ENCODE measurements at regions not wholly inside any gene's neighbourhood (a gene's known extent, or its start where the extent isn't known, plus 50 kb on each side); places are given as distances from the start of the nearest gene placed in this dataset.

- no peak for TF ChIP-seq CTCF (IDR thresholded peaks at IDR 0.05; ENCODE audit: low read depth, low read length)
- no peak for DNase-seq (ENCODE audit: low read depth in 1 of 2, low spot score in 1 of 2)
- Histone ChIP-seq H3K4me3 (no peak overlapping the region), H3K27ac (no peak overlapping the region), H3K36me3 (no peaks in the 10 kb centered on the region), H3K4me1 (ENCODE audit: low read depth) (no peaks in the 10 kb centered on the region), H3K27me3 (no peaks in the 10 kb centered on the region), H3K9me3 (ENCODE audit: low read depth) (no peaks in the 10 kb centered on the region)
These were observed 690.7 kb downstream of the KCNJ3 start for GRCh38 chr2:155389224-155389623.

- DNase-seq (ENCODE audit: low read depth in 1 of 2, low spot score in 1 of 2): no peak
- no peak for TF ChIP-seq CTCF (IDR thresholded peaks at IDR 0.05; ENCODE audit: low read depth, low read length)
- Histone ChIP-seq H3K4me1 (ENCODE audit: low read depth) (no peaks in the 10 kb centered on the region), H3K27ac (no peak overlapping the region), H3K9me3 (ENCODE audit: low read depth) (no peaks in the 10 kb centered on the region), H3K4me3 (no peak overlapping the region), H3K36me3 (no peaks in the 10 kb centered on the region), H3K27me3 (no peaks in the 10 kb centered on the region)
These were observed 686.1 kb downstream of the KCNJ3 start for GRCh38 chr2:155384555-155385123.

GRCh38 chr2:155382776-155383175 lies 684.3 kb downstream of the KCNJ3 start:
- H3K4me1 ChIP-seq (ENCODE audit: low read depth): no peaks in the 10 kb centered on the region
- no peak overlapping the region for H3K4me3 ChIP-seq
- H3K27ac ChIP-seq: no peak overlapping the region
- H3K9me3 ChIP-seq (ENCODE audit: low read depth): no peaks in the 10 kb centered on the region
- H3K36me3 ChIP-seq: no peaks in the 10 kb centered on the region
- no peaks in the 10 kb centered on the region for H3K27me3 ChIP-seq
- TF ChIP-seq CTCF (IDR thresholded peaks at IDR 0.05; ENCODE audit: low read depth, low read length): no peak
- DNase-seq (ENCODE audit: low read depth in 1 of 2, low spot score in 1 of 2): no peak

GRCh38 chr2:155381436-155381835 lies 682.9 kb downstream of the KCNJ3 start:
- Histone ChIP-seq H3K27ac (no peak overlapping the region), H3K4me1 (ENCODE audit: low read depth) (no peaks in the 10 kb centered on the region), H3K4me3 (no peak overlapping the region), H3K9me3 (ENCODE audit: low read depth) (no peaks in the 10 kb centered on the region), H3K27me3 (no peaks in the 10 kb centered on the region), H3K36me3 (no peaks in the 10 kb centered on the region)
- DNase-seq (ENCODE audit: low read depth in 1 of 2, low spot score in 1 of 2): no peak
- no peak for TF ChIP-seq CTCF (IDR thresholded peaks at IDR 0.05; ENCODE audit: low read depth, low read length)

GRCh38 chr2:155379494-155379893 lies 681.0 kb downstream of the KCNJ3 start:
- TF ChIP-seq CTCF (IDR thresholded peaks at IDR 0.05; ENCODE audit: low read depth, low read length): no peak
- H3K36me3 ChIP-seq: no peaks in the 10 kb centered on the region
- no peak overlapping the region for H3K27ac ChIP-seq
- no peak for DNase-seq (ENCODE audit: low read depth in 1 of 2, low spot score in 1 of 2)
- no peak overlapping the region for H3K4me3 ChIP-seq
- H3K4me1 ChIP-seq (ENCODE audit: low read depth): no peaks in the 10 kb centered on the region
- no peaks in the 10 kb centered on the region for H3K27me3 ChIP-seq
- H3K9me3 ChIP-seq (ENCODE audit: low read depth): no peaks in the 10 kb centered on the region

Data from cardiac muscle cell (in vitro differentiated cells and primary cell).